Tongue (tissue), 1 donor: ENCODE measurements at regions not wholly inside any gene's neighbourhood (a gene's known extent, or its start where the extent isn't known, plus 50 kb on each side); places are given as distances from the start of the nearest gene placed in this dataset.
"Not testable (repeated sequence)": the region's sequence is repeated elsewhere in the genome, so short reads cannot be mapped to it uniquely, and the experiment has no call there.

Experiments used
- DNase-seq: peaks from one replicate; pipeline ENCODE4 v3.0.0-alpha.2; 2015

DNA sequence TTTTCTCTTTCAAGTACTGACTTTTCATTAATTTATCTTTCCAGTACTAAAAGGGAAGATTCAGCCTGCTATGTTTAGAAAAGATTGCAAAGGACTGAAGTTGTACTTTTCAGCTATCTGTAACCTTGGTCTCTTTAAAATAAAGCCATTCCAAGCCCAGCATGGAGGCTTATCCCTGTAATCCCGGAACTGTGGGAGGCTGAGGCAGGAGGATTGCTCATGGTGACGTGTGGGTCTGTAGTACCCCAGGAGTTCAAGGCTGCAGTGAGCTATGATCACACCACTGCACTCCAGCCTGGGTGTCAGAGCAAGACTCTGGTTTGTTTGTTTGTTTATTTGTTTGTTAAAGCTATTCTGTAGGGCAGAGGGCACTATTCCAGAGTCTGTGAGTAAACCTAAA lies 50.6 kb upstream of the TMEM170B start:
- DNase-seq: no peak

- no peak for DNase-seq
Observed at GRCh38 chr6:11486486-11486885, 51.1 kb upstream of the TMEM170B start.

GRCh38 chr6:11486051-11486450 lies 51.5 kb upstream of the TMEM170B start:
- no peak for DNase-seq

DNA sequence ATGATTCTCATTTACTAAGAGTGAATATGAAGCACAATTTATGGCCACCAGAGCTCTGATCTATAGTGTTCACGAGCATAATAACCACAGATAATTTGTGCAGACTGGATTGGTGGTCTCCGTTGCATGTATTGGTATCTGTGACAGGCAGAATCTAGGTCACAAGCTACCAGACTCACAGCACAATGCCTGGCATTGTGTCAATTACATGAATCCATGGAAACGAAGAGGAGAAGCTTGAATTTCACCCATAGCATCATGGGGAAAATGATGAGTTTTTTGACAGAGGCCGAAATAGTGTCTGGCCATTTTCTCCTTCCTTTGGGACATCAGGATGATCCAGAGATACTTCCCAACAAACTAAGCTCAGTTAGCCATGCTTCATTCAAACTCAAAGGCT lies 52.3 kb upstream of the TMEM170B start:
- no peak for DNase-seq

- DNase-seq: no peak
Observed at GRCh38 chr6:11484441-11484840, 53.1 kb upstream of the TMEM170B start.

GRCh38 chr6:11482616-11483015 lies 54.9 kb upstream of the TMEM170B start:
- no peak for DNase-seq

GRCh38 chr6:11480541-11480940 lies 57.0 kb upstream of the TMEM170B start:
- DNase-seq: no peak

DNA sequence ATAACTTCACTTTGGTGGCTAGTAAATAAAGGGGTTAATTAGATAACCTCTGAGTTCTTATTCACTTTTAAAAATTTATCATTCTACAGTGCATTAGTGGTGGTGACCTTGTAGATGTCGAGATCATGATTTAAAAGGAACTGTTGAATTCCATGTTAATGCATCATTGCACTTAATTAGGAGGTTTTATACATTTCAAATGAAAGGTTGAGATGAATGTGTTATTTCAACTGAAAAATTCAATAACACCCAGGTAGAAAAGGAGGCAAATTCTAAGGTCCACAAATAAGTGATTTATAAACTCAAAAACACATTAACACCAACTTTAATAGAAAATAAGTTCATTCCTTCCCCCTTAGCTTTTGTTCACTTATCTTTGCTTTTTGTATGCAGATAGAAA lies 58.3 kb upstream of the TMEM170B start:
- no peak for DNase-seq

GRCh38 chr6:11478586-11478985 lies 59.0 kb upstream of the TMEM170B start:
- DNase-seq: no peak

DNA sequence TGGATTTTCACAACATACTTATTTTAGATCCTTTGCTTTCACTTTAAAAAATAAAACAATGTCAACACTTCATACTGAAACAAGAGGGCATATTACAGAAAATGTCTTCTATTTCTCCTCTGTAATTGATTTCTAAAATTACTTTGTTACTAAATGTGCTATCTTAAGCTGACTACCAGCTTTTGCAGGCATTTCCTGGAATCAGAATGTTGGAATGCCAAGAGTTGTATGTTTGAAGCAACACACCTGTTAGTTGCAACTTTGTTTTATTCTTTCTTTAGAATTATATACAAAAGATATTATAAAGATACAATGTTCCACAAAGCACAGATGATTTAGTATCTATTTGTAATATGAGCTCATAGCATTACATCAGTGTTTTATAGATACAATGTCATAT lies 62.5 kb upstream of the TMEM170B start:
- no peak for DNase-seq

GRCh38 chr6:11473008-11473740 lies 64.4 kb upstream of the TMEM170B start:
- peak; percentile 58 for DNase-seq

GRCh38 chr6:11471261-11471660 lies 66.3 kb upstream of the TMEM170B start:
- no peak for DNase-seq

- DNase-seq: no peak
Observed at GRCh38 chr6:11469684-11470083, 67.9 kb upstream of the TMEM170B start.

GRCh38 chr6:11468271-11468670 lies 69.3 kb upstream of the TMEM170B start:
- DNase-seq: not testable (repeated sequence)

- no peak for DNase-seq
Observed at GRCh38 chr6:11467364-11467763, 70.2 kb upstream of the TMEM170B start.

DNA sequence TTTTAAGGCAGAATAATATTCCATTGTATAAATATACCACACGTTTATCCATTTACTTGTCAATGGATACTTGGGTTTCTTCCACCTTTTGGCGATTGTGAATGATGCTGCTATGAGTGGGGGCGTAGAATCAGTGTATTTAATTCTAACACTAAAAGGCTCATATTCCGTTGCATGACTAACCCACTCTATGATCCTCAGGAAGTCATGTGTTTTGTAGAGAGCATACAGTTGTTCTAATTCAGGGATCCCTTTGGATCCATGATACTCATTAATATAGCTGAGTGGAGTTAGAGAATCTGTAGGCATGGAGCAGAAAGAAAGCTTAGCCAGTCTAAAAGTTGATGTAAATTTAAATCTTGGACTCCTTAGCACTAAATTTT lies 74.2 kb upstream of the TMEM170B start:
- no peak for DNase-seq

DNA sequence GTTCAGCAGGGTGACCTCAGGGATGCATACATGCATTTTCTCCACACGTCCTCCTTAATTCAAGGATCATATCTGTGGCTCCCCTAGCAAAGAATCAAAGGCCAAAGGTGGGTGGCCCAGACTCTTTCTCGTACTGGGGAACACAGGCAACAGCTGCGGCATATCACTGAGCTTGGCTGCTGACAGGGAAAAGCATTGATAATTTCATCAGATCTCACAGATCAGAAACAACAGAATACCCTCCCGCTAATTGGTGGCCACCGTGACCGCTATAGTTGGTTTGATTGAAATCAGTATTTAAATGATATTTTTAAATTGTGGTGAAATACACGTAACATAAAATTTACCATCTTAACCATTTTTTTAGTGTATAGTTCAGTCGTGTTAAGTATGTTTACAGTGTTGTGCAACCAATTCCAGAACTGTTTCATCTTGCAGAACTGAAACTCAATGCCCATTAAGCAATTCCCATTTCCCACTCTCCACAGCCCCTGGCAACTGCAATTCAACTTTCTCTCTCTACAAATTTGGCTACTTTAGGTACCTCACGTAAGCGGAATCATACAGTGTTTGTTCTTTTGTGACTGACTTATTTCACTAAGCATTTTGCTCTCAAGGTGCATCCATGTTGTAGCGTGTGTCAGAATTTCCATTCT lies 74.7 kb upstream of the TMEM170B start:
- DNase-seq: no peak

GRCh38 chr6:11460837-11461661 lies 76.5 kb upstream of the TMEM170B start:
- no peak for DNase-seq

GRCh38 chr6:11460001-11460668 lies 77.4 kb upstream of the TMEM170B start:
- DNase-seq: no peak

DNA sequence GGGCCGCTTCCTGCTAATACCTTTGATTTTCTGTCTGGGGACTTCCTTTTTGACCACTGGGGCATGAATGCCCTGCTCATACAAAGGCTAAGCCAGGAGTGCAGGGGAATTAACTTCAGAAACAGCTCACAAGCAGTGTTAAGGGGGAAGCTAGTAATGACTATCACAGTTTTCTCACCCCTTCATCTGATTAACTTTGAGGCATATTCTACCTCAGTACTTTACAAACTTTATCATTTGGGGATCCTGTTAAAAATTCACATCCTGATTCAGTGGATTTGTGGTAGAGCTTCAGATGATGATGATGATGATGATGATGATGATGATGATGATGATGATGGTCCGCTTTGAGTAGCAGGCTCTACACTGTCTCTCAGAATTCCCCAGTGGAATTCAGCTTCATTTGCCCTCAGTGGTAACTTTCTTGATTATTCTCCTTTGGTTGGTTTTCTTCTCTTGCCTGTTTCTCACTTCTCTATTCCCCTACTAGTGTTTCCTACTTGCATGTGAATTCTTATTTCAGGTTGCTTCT lies 78.4 kb upstream of the TMEM170B start:
- no peak for DNase-seq

GRCh38 chr6:11458509-11458908 lies 79.0 kb upstream of the TMEM170B start:
- no peak for DNase-seq

DNA sequence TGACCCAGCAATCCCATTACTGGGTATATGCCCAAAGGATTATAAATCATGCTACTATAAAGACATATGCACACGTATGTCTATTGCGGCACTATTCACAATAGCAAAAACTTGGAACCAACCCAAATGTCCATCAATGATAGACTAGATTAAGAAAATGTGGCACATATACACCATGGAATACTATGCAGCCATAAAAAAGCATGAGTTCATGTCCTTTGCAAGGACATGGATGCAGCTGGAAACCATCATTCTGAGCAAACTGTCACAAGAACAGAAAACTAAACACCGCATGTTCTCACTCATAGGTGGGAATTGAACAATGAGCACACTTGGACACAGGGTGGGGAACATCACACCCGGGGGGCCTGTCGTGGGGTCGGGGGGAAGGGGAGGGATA lies 80.1 kb upstream of the TMEM170B start:
- not testable (repeated sequence) for DNase-seq
